SU-DHL-6 (cell line): ENCODE measurements at regions not wholly inside any gene's neighbourhood (a gene's known extent, or its start where the extent isn't known, plus 50 kb on each side); places are given as distances from the start of the nearest gene placed in this dataset.

ENCODE experiments used
- H2AFZ ChIP-seq: fragments of 200-600 bp; sonication (generic); 2 replicates; pipeline ENCODE4 v1.6.1; 2014; ENCODE audit warnings: low read depth, mild to moderate bottlenecking, moderate library complexity, mixed read lengths, antibody characterized with exemption, low read length; ENCODE audit not compliant: severe bottlenecking
- H3F3A ChIP-seq: fragments of 200-600 bp; shearing (Covaris generic); 2 replicates; pipeline ENCODE4 v1.6.0; 2016; ENCODE audit warnings: antibody characterized with exemption, mild to moderate bottlenecking; ENCODE audit not compliant: insufficient read depth
- H3K27ac ChIP-seq: fragments of 200-600 bp; sonication (generic); 2 replicates; pipeline ENCODE4 v1.5.1; 2016; ENCODE audit warnings: low read depth, mild to moderate bottlenecking, low read length, moderate library complexity, mixed read lengths
- H3K27me3 ChIP-seq: fragments of 200-600 bp; sonication (generic), shearing (Covaris generic); 2 replicates; pipeline ENCODE4 v1.6.0; 2014; ENCODE audit warnings: mild to moderate bottlenecking, low read length
- H3K36me3 ChIP-seq: fragments of 200-600 bp; sonication (generic); 2 replicates; pipeline ENCODE4 v1.6.1; 2014; ENCODE audit warnings: mild to moderate bottlenecking, low read length, mixed read lengths
- H3K4me2 ChIP-seq: fragments of 300-600, 200-600 bp; shearing (Covaris generic), sonication (generic); 2 replicates; pipeline ENCODE4 v1.6.0; 2014; ENCODE audit warnings: low read length, low read depth, mild to moderate bottlenecking; ENCODE audit not compliant: poor library complexity, severe bottlenecking
- H3K4me3 ChIP-seq: fragments of 200-600 bp; sonication (generic); 2 replicates; pipeline ENCODE4 v1.5.1; 2014; ENCODE audit warnings: antibody characterized with exemption, low read length, mild to moderate bottlenecking, mixed read lengths; ENCODE audit not compliant: insufficient read depth, poor library complexity, severe bottlenecking
- H3K79me2 ChIP-seq: fragments of 200-600 bp; sonication (generic); 2 replicates; pipeline ENCODE4 v1.6.1; 2014; ENCODE audit warnings: mild to moderate bottlenecking, low read length, moderate library complexity; ENCODE audit not compliant: insufficient read depth
- H3K9ac ChIP-seq: fragments of 200-600 bp; sonication (generic); 2 replicates; pipeline ENCODE4 v1.7.0; 2014; ENCODE audit warnings: mild to moderate bottlenecking, low read length
- H3K9me2 ChIP-seq: fragments of 200-600 bp; sonication (generic); replicated peaks from 2 replicates; pipeline ENCODE4 v1.6.1; 2014; ENCODE audit warnings: low read length; ENCODE audit not compliant: insufficient read depth
- H3K9me3 ChIP-seq: fragments of 200-600 bp; sonication (generic); 2 replicates; pipeline ENCODE4 v1.6.1; 2014; ENCODE audit warnings: low read length, mixed read lengths; ENCODE audit not compliant: insufficient read depth
- H4K20me1 ChIP-seq: fragments of 200-600 bp; sonication (generic); 2 replicates; pipeline ENCODE4 v1.6.1; 2014; ENCODE audit warnings: low read depth, mild to moderate bottlenecking, antibody characterized with exemption, low read length, moderate library complexity, mixed read lengths
- EZH2phosphoT487 ChIP-seq: fragments of 200-600 bp; sonication (generic), shearing (Covaris generic); conservative IDR thresholded peaks from 2 replicates; pipeline ENCODE4 v1.6.1; 2018; ENCODE audit warnings: mild to moderate bottlenecking, antibody characterized with exemption, low read length, moderate library complexity, mixed read lengths
- TF ChIP-seq, protein P1 (sequence below): fragments of 200-600 bp; sonication (generic); IDR thresholded peaks from one replicate; pipeline ENCODE4 v1.5.1; 2017; ENCODE audit warnings: antibody characterized with exemption, mild to moderate bottlenecking, low read length, moderate library complexity; ENCODE audit not compliant: insufficient read depth, poor library complexity, severe bottlenecking

- H3K4me2 ChIP-seq, result no peak overlapping the region
- no peak overlapping the region for H3K27ac ChIP-seq
- H3K27me3 ChIP-seq, result no peaks in the 10 kb centered on the region
- H3F3A ChIP-seq, result no peaks in the 10 kb centered on the region
- H3K4me3 ChIP-seq, result no peak overlapping the region
- H3K9me2 ChIP-seq, result no peaks in the 10 kb centered on the region
- H3K36me3 ChIP-seq, result no peaks in the 10 kb centered on the region
- H3K79me2 ChIP-seq, result no peaks in the 10 kb centered on the region
- no peaks in the 10 kb centered on the region for H4K20me1 ChIP-seq
- TF ChIP-seq EZH2phosphoT487, result no peak
- TF ChIP-seq, protein P1, sequence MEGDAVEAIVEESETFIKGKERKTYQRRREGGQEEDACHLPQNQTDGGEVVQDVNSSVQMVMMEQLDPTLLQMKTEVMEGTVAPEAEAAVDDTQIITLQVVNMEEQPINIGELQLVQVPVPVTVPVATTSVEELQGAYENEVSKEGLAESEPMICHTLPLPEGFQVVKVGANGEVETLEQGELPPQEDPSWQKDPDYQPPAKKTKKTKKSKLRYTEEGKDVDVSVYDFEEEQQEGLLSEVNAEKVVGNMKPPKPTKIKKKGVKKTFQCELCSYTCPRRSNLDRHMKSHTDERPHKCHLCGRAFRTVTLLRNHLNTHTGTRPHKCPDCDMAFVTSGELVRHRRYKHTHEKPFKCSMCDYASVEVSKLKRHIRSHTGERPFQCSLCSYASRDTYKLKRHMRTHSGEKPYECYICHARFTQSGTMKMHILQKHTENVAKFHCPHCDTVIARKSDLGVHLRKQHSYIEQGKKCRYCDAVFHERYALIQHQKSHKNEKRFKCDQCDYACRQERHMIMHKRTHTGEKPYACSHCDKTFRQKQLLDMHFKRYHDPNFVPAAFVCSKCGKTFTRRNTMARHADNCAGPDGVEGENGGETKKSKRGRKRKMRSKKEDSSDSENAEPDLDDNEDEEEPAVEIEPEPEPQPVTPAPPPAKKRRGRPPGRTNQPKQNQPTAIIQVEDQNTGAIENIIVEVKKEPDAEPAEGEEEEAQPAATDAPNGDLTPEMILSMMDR, result no peak
- H3K9me3 ChIP-seq, result no peaks in the 10 kb centered on the region
- H2AFZ ChIP-seq, result no peak overlapping the region
- H3K9ac ChIP-seq, result no peak overlapping the region
Measured at GRCh38 chr15:31930967-31931366, 99.3 kb upstream of the CHRNA7 start.

- no peaks in the 10 kb centered on the region for H3K79me2 ChIP-seq
- no peaks in the 10 kb centered on the region for H3K27me3 ChIP-seq
- H3K9ac ChIP-seq, result no peak overlapping the region
- H3K36me3 ChIP-seq, result no peaks in the 10 kb centered on the region
- H3K4me2 ChIP-seq, result no peak overlapping the region
- no peaks in the 10 kb centered on the region for H3F3A ChIP-seq
- TF ChIP-seq, protein P1, result no peak
- TF ChIP-seq EZH2phosphoT487, result no peak
- H3K9me3 ChIP-seq, result no peaks in the 10 kb centered on the region
- no peaks in the 10 kb centered on the region for H3K9me2 ChIP-seq
- H3K4me3 ChIP-seq, result no peak overlapping the region
- no peak overlapping the region for H2AFZ ChIP-seq
- no peak overlapping the region for H3K27ac ChIP-seq
- H4K20me1 ChIP-seq, result no peaks in the 10 kb centered on the region
Measured at GRCh38 chr15:31932576-31932975, 97.7 kb upstream of the CHRNA7 start.

- Histone ChIP-seq H3K9me2 (no peaks in the 10 kb centered on the region), H3K27ac (no peak overlapping the region), H4K20me1 (no peaks in the 10 kb centered on the region), H3K4me3 (no peak overlapping the region), H3K9ac (no peak overlapping the region), H3K4me2 (no peak overlapping the region), H3K9me3 (no peaks in the 10 kb centered on the region), H3F3A (no peaks in the 10 kb centered on the region), H3K36me3 (no peaks in the 10 kb centered on the region), H2AFZ (no peak overlapping the region), H3K27me3 (no peaks in the 10 kb centered on the region), H3K79me2 (no peaks in the 10 kb centered on the region)
- no peak for TF ChIP-seq EZH2phosphoT487
- TF ChIP-seq, protein P1, result no peak
Measured at GRCh38 chr15:31934821-31935220, 95.5 kb upstream of the CHRNA7 start.

- Histone ChIP-seq H3K36me3 (no peaks in the 10 kb centered on the region), H3K9me3 (no peaks in the 10 kb centered on the region), H3K79me2 (no peaks in the 10 kb centered on the region), H3K4me2 (no peak overlapping the region), H3K9me2 (no peaks in the 10 kb centered on the region), H3K9ac (no peak overlapping the region), H3F3A (no peaks in the 10 kb centered on the region), H2AFZ (no peak overlapping the region), H3K27ac (no peak overlapping the region), H3K4me3 (no peak overlapping the region), H4K20me1 (no peaks in the 10 kb centered on the region), H3K27me3 (no peaks in the 10 kb centered on the region)
- no peak for TF ChIP-seq EZH2phosphoT487
- TF ChIP-seq, protein P1, result no peak
Measured at GRCh38 chr15:31953478-31953877, 76.8 kb upstream of the CHRNA7 start.
